WTC11 (cell line): ENCODE measurements at regions not wholly inside any gene's neighbourhood (a gene's known extent, or its start where the extent isn't known, plus 50 kb on each side); places are given as distances from the start of the nearest gene placed in this dataset.

Source experiments
- ELF4 ChIP-seq: sonication (generic); formaldehyde crosslinking; IDR thresholded peaks from 2 replicates; pipeline ENCODE4 v1.8.1; 2022; ENCODE audit warnings: low read depth, mild to moderate bottlenecking, moderate library complexity, missing genetic modification reagents
- NFYB ChIP-seq: sonication (generic); formaldehyde crosslinking; conservative IDR thresholded peaks from 2 replicates; pipeline ENCODE4 v1.8.0; 2022; ENCODE audit warnings: low read depth, missing genetic modification reagents
- NR3C1 ChIP-seq: sonication (generic); formaldehyde crosslinking; conservative IDR thresholded peaks from 2 replicates; pipeline ENCODE4 v1.8.1; 2023; ENCODE audit warnings: low read depth, mild to moderate bottlenecking, missing genetic modification reagents
- ZBTB21 ChIP-seq: sonication (generic); formaldehyde crosslinking; IDR thresholded peaks from 2 replicates; pipeline ENCODE4 v1.8.1; 2023; ENCODE audit warnings: mild to moderate bottlenecking, missing genetic modification reagents, borderline replicate concordance
- ZNF263 ChIP-seq: sonication (generic); formaldehyde crosslinking; IDR thresholded peaks from 2 replicates; pipeline ENCODE4 v1.8.1; 2022; ENCODE audit warnings: low read depth, mild to moderate bottlenecking, moderate library complexity, missing genetic modification reagents
- TF ChIP-seq, protein P1 (sequence below): fragments of 200-600 bp; IDR thresholded peaks from 2 replicates; pipeline ENCODE4 v1.8.0; 2022; ENCODE audit warnings: antibody characterized with exemption
- TF ChIP-seq, protein P2 (sequence below): sonication (generic); formaldehyde crosslinking; IDR thresholded peaks from 2 replicates; pipeline ENCODE4 v1.8.0; 2022; ENCODE audit warnings: mild to moderate bottlenecking, missing genetic modification reagents

DNA sequence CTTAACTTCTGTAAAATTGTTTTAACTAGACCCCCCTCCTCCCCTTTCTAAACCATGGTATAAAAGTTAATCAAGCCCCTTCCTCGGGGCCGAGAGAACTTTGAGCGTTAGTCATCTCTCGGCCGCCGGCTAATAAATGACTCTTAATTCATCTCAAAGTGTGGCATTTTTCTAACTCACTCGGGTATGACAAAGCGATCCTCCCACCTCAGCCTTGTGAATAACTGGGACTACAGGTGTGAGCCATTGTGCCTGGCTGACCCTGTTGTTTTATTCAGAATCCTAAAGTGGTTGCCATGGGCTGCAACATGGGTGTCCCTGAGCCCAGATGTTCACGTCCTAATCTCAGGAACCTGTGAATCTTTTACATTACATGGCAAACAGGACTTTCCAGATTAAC is 540.7 kb upstream of the AMELY start:
- TF ChIP-seq ZBTB21 (CRISPR knock-in tag): no peak
- TF ChIP-seq, protein P1, sequence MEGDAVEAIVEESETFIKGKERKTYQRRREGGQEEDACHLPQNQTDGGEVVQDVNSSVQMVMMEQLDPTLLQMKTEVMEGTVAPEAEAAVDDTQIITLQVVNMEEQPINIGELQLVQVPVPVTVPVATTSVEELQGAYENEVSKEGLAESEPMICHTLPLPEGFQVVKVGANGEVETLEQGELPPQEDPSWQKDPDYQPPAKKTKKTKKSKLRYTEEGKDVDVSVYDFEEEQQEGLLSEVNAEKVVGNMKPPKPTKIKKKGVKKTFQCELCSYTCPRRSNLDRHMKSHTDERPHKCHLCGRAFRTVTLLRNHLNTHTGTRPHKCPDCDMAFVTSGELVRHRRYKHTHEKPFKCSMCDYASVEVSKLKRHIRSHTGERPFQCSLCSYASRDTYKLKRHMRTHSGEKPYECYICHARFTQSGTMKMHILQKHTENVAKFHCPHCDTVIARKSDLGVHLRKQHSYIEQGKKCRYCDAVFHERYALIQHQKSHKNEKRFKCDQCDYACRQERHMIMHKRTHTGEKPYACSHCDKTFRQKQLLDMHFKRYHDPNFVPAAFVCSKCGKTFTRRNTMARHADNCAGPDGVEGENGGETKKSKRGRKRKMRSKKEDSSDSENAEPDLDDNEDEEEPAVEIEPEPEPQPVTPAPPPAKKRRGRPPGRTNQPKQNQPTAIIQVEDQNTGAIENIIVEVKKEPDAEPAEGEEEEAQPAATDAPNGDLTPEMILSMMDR: no peak
- no peak for TF ChIP-seq ZNF263 (CRISPR knock-in tag)
- no peak for TF ChIP-seq NR3C1 (CRISPR knock-in tag)
- TF ChIP-seq, protein P2, sequence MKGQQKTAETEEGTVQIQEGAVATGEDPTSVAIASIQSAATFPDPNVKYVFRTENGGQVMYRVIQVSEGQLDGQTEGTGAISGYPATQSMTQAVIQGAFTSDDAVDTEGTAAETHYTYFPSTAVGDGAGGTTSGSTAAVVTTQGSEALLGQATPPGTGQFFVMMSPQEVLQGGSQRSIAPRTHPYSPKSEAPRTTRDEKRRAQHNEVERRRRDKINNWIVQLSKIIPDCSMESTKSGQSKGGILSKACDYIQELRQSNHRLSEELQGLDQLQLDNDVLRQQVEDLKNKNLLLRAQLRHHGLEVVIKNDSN (CRISPR knock-in tag): no peak
- no peak for TF ChIP-seq NFYB (CRISPR knock-in tag)
- no peak for TF ChIP-seq ELF4 (CRISPR knock-in tag)
